GM23338 (cell line): ENCODE measurements at regions not wholly inside any gene's neighbourhood (a gene's known extent, or its start where the extent isn't known, plus 50 kb on each side); places are given as distances from the start of the nearest gene placed in this dataset.

Experiments
- ATAC-seq: fragments of 200-7000 bp; cut with Tn5 transposase; 3 replicates; pipeline ENCODE4 v1.9.1; 2020
- DNase-seq: peaks from one replicate; pipeline ENCODE4 v3.0.0-alpha.2; 2015; ENCODE audit warnings: low spot score
- H2AFZ ChIP-seq: fragments of 200-600 bp; sonication (generic); 2 replicates; pipeline ENCODE4 v1.8.0; 2016; ENCODE audit warnings: antibody characterized with exemption, mild to moderate bottlenecking, moderate library complexity
- H3F3A ChIP-seq: fragments of 200-600 bp; sonication (generic); replicated peaks from 2 replicates; pipeline ENCODE4 v1.8.0; 2017; ENCODE audit warnings: antibody characterized with exemption, mixed run types, low read depth
- H3K27ac ChIP-seq: fragments of 200-600 bp; sonication (generic); 2 replicates; pipeline ENCODE4 v1.6.1; 2016; ENCODE audit warnings: low read depth
- H3K27me3 ChIP-seq: fragments of 200-600 bp; sonication (generic); 2 replicates; pipeline ENCODE4 v1.8.0; 2016; ENCODE audit warnings: mild to moderate bottlenecking, mixed run types, moderate library complexity; ENCODE audit not compliant: insufficient read depth
- H3K36me3 ChIP-seq: fragments of 200-600 bp; sonication (generic); 2 replicates; pipeline ENCODE4 v1.8.0; 2016; ENCODE audit warnings: mild to moderate bottlenecking; ENCODE audit not compliant: insufficient read depth
- H3K4me1 ChIP-seq: fragments of 200-600 bp; sonication (generic); 2 replicates; pipeline ENCODE4 v1.8.0; 2016; ENCODE audit warnings: mild to moderate bottlenecking, moderate library complexity; ENCODE audit not compliant: insufficient read depth
- H3K4me2 ChIP-seq: fragments of 200-600 bp; sonication (generic); 2 replicates; pipeline ENCODE4 v1.7.1; 2017; ENCODE audit warnings: mixed run types
- H3K4me3 ChIP-seq: fragments of 200-600 bp; sonication (generic); 2 replicates; pipeline ENCODE4 v1.6.1; 2016; ENCODE audit warnings: mixed run types
- H3K79me2 ChIP-seq: fragments of 200-600 bp; sonication (generic); replicated peaks from 2 replicates; pipeline ENCODE4 v1.8.0; 2017; ENCODE audit warnings: mild to moderate bottlenecking; ENCODE audit not compliant: insufficient read depth
- H3K9me2 ChIP-seq: fragments of 200-600 bp; sonication (generic); 2 replicates; pipeline ENCODE4 v1.8.0; 2017; ENCODE audit not compliant: insufficient read depth
- H4K20me1 ChIP-seq: fragments of 200-600 bp; sonication (generic); replicated peaks from 2 replicates; pipeline ENCODE4 v1.8.0; 2017; ENCODE audit warnings: mild to moderate bottlenecking; ENCODE audit not compliant: insufficient read depth
- H3K27ac Mint-ChIP-seq: 2 replicates; pipeline ENCODE4 v1.8.0; 2020; ENCODE audit warnings: inconsistent platforms, mild to moderate bottlenecking, moderate library complexity, mixed read lengths
- H3K27me3 Mint-ChIP-seq: 3 replicates; pipeline ENCODE4 v1.8.0; 2022; ENCODE audit warnings: low read depth, mild to moderate bottlenecking, moderate library complexity, mixed read lengths, inconsistent platforms; ENCODE audit not compliant: insufficient read depth, poor library complexity
- H3K36me3 Mint-ChIP-seq: 3 replicates; pipeline ENCODE4 v1.8.0; 2021; ENCODE audit warnings: low read depth, mild to moderate bottlenecking, inconsistent platforms, moderate library complexity, mixed read lengths
- H3K4me1 Mint-ChIP-seq: 3 replicates; pipeline ENCODE4 v1.8.0; 2020; ENCODE audit warnings: mild to moderate bottlenecking, inconsistent platforms, mixed read lengths
- H3K4me3 Mint-ChIP-seq: 3 replicates; pipeline ENCODE4 v1.8.0; 2021; ENCODE audit warnings: moderate library complexity, mild to moderate bottlenecking, inconsistent platforms, mixed read lengths
- H3K9me3 Mint-ChIP-seq: 3 replicates; pipeline ENCODE4 v1.8.0; 2020; ENCODE audit warnings: moderate library complexity, mild to moderate bottlenecking, inconsistent platforms, mixed read lengths
- EZH2 ChIP-seq: fragments of 200-600 bp; sonication (generic); IDR thresholded peaks from one replicate; pipeline ENCODE4 v1.8.0; 2017; ENCODE audit warnings: antibody characterized with exemption, mild to moderate bottlenecking, low read depth; ENCODE audit not compliant: unreplicated experiment
- EZH2phosphoT487 ChIP-seq: fragments of 200-600 bp; sonication (generic); IDR thresholded peaks from one replicate; pipeline ENCODE4 v1.8.1; 2018; ENCODE audit warnings: antibody characterized with exemption; ENCODE audit not compliant: unreplicated experiment
- JUNB ChIP-seq: IDR thresholded peaks from one replicate; pipeline ENCODE4 v1.6.1; 2016; ENCODE audit warnings: antibody characterized with exemption; ENCODE audit not compliant: unreplicated experiment
- NANOG ChIP-seq: IDR thresholded peaks from 2 replicates; pipeline ENCODE4 v1.6.1; 2016; ENCODE audit warnings: antibody characterized with exemption, borderline replicate concordance
- POLR2AphosphoS5 ChIP-seq: IDR thresholded peaks from 2 replicates; pipeline ENCODE4 v1.6.1; 2016; ENCODE audit warnings: antibody characterized with exemption, low read depth
- STAT1 ChIP-seq: IDR thresholded peaks from one replicate; pipeline ENCODE4 v1.6.1; 2016; ENCODE audit warnings: antibody characterized with exemption; ENCODE audit not compliant: unreplicated experiment
- ZNF114 ChIP-seq: fragments of 250-450 bp; sonication (Bioruptor Pico); IDR thresholded peaks from 2 replicates; pipeline ENCODE4 v1.5.0; 2020; ENCODE audit warnings: mild to moderate bottlenecking, moderate library complexity
- ZNF331 ChIP-seq: fragments of 250-450 bp; sonication (Bioruptor Pico); IDR thresholded peaks from 2 replicates; pipeline ENCODE4 v1.5.0; 2020; ENCODE audit warnings: low read depth, mild to moderate bottlenecking, moderate library complexity
- ZNF462 ChIP-seq: fragments of 250-450 bp; sonication (Bioruptor Pico); IDR thresholded peaks from 2 replicates; pipeline ENCODE4 v1.5.0; 2020; ENCODE audit warnings: mild to moderate bottlenecking, moderate library complexity
- TF ChIP-seq, protein P1 (sequence below), 2 experiments: fragments of 200-600 bp in 1 of 2; sonication (generic) in 1 of 2; conservative IDR thresholded peaks; 2 replicates each; pipeline versions ENCODE4 v1.5.1 to v1.6.1; 2016 to 2017; ENCODE audit warnings: antibody characterized with exemption in 2 of 2, low read depth in 2 of 2, mild to moderate bottlenecking in 2 of 2, moderate library complexity in 1 of 2
- TF ChIP-seq, protein P2 (sequence below): IDR thresholded peaks from one replicate; pipeline ENCODE4 v1.6.1; 2018; ENCODE audit warnings: antibody characterized with exemption; ENCODE audit not compliant: unreplicated experiment

GRCh38 chrX:39163581-39164126 is 362.4 kb downstream of the MID1IP1 start (continued):
- no peak for TF ChIP-seq JUNB
- TF ChIP-seq, protein P1, sequence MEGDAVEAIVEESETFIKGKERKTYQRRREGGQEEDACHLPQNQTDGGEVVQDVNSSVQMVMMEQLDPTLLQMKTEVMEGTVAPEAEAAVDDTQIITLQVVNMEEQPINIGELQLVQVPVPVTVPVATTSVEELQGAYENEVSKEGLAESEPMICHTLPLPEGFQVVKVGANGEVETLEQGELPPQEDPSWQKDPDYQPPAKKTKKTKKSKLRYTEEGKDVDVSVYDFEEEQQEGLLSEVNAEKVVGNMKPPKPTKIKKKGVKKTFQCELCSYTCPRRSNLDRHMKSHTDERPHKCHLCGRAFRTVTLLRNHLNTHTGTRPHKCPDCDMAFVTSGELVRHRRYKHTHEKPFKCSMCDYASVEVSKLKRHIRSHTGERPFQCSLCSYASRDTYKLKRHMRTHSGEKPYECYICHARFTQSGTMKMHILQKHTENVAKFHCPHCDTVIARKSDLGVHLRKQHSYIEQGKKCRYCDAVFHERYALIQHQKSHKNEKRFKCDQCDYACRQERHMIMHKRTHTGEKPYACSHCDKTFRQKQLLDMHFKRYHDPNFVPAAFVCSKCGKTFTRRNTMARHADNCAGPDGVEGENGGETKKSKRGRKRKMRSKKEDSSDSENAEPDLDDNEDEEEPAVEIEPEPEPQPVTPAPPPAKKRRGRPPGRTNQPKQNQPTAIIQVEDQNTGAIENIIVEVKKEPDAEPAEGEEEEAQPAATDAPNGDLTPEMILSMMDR (conservative IDR thresholded peaks at IDR 0.05; ENCODE audit: low read depth in 2 of 2) = no peak
- TF ChIP-seq EZH2phosphoT487 = no peak

DNA sequence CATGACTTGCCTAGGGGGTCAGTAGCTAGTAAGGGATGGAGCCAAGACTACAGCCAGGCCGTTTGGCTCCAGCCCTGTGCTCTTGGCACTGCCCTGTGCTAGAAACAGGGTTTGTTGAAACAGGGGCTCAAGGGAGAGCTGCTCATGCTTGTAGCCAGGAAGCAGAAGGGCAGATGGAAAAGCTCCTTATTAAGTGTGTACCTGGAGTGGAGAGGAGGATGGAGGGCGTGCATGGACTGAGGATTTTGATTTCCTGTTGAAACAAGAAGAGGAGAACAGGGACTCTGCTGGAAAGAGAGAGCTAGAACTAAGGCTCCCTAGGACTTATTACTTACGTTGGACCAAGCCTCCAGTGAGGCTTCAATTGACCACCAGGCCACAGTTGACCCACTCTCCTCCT is 363.0 kb downstream of the MID1IP1 start:
- H3K9me2 ChIP-seq = no peaks in the 10 kb centered on the region
- H3F3A ChIP-seq = no peaks in the 10 kb centered on the region
- no peak overlapping the region for H3K4me2 ChIP-seq
- Mint-ChIP-seq H3K27ac (no peak overlapping the region), H3K9me3 (no peaks in the 10 kb centered on the region; the same call in 2 of the 3 replicates), H3K27me3 (peaks cover 9% of the 10 kb centered on the region), H3K4me3 (no peak overlapping the region), H3K36me3 (no peaks in the 10 kb centered on the region; the same call in 2 of the 3 replicates), H3K4me1 (peaks cover 5% of the 10 kb centered on the region; the same call in 2 of the 3 replicates)
- no peak overlapping the region for H3K4me3 ChIP-seq
- no peaks in the 10 kb centered on the region for H3K4me1 ChIP-seq
- H3K79me2 ChIP-seq = no peaks in the 10 kb centered on the region
- H3K27me3 ChIP-seq = peaks cover 8% of the 10 kb centered on the region
- no peak overlapping the region for H2AFZ ChIP-seq
- DNase-seq (no peak), ATAC-seq (no peak)
- H4K20me1 ChIP-seq = no peaks in the 10 kb centered on the region
- no peak overlapping the region for H3K27ac ChIP-seq
- TF ChIP-seq, protein P1 (conservative IDR thresholded peaks at IDR 0.05; ENCODE audit: low read depth in 2 of 2) = no peak
- TF ChIP-seq ZNF331 = no peak
- no peak for TF ChIP-seq ZNF114 (CRISPR knock-in tag)
- TF ChIP-seq POLR2AphosphoS5 = no peak
- TF ChIP-seq, protein P2, sequence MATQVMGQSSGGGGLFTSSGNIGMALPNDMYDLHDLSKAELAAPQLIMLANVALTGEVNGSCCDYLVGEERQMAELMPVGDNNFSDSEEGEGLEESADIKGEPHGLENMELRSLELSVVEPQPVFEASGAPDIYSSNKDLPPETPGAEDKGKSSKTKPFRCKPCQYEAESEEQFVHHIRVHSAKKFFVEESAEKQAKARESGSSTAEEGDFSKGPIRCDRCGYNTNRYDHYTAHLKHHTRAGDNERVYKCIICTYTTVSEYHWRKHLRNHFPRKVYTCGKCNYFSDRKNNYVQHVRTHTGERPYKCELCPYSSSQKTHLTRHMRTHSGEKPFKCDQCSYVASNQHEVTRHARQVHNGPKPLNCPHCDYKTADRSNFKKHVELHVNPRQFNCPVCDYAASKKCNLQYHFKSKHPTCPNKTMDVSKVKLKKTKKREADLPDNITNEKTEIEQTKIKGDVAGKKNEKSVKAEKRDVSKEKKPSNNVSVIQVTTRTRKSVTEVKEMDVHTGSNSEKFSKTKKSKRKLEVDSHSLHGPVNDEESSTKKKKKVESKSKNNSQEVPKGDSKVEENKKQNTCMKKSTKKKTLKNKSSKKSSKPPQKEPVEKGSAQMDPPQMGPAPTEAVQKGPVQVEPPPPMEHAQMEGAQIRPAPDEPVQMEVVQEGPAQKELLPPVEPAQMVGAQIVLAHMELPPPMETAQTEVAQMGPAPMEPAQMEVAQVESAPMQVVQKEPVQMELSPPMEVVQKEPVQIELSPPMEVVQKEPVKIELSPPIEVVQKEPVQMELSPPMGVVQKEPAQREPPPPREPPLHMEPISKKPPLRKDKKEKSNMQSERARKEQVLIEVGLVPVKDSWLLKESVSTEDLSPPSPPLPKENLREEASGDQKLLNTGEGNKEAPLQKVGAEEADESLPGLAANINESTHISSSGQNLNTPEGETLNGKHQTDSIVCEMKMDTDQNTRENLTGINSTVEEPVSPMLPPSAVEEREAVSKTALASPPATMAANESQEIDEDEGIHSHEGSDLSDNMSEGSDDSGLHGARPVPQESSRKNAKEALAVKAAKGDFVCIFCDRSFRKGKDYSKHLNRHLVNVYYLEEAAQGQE = no peak
- TF ChIP-seq STAT1 = no peak
- no peak for TF ChIP-seq NANOG
- no peak for TF ChIP-seq ZNF462
- no peak for TF ChIP-seq EZH2
- TF ChIP-seq JUNB = no peak
- no peaks in the 10 kb centered on the region for H3K36me3 ChIP-seq
